Endothelial cell of umbilical vein (primary cell): ENCODE measurements at regions not wholly inside any gene's neighbourhood (a gene's known extent, or its start where the extent isn't known, plus 50 kb on each side); places are given as distances from the start of the nearest gene placed in this dataset.

ENCODE experiments used
- BruUV-seq: library from RNA; stranded (reverse); fragments of 400-500 nt; replicated peaks from 2 replicates; lab custom pipeline; 2021; lab: Mats Ljungman, UMichigan
- CTCF ChIA-PET: fragments of 300-600, 350-600 bp; sonication (Branson Sonifier 250); formaldehyde crosslinking; loops from one replicate; lab custom pipeline; 2021; ENCODE audit warnings: antibody characterized with exemption, inconsistent platforms; lab: Charles Lee
- POLR2A ChIA-PET: fragments of 300-600, 350-600 bp; sonication (Branson Sonifier 250); formaldehyde crosslinking; loops from one replicate; lab custom pipeline; 2021; ENCODE audit warnings: antibody characterized with exemption, inconsistent platforms; lab: Charles Lee
- DNase-seq: peaks from one replicate; pipeline ENCODE4 v3.0.0-alpha.2; 2011; ENCODE audit warnings: low read depth, low spot score
- FAIRE-seq: peaks from 2 replicates; lab custom pipeline; 2011; peaks lifted over from hg19 to GRCh38; lab: Jason Lieb, UNC
- H2AFZ ChIP-seq: 2 replicates; pipeline ENCODE4 v1.6.0; 2012; ENCODE audit warnings: low read depth, low read length, control low read depth, inconsistent platforms
- H3K27ac ChIP-seq: 2 replicates; pipeline ENCODE4 v1.5.1; 2011; ENCODE audit warnings: low read depth, mild to moderate bottlenecking, control low read depth, low read length, moderate library complexity; ENCODE audit not compliant: insufficient read depth
- H3K27me3 ChIP-seq, 2 experiments: 2 replicates each; pipeline versions ENCODE4 v1.6.0 to v1.6.1; 2011; ENCODE audit warnings: low read length in 2 of 2, mixed read lengths in 1 of 2; ENCODE audit not compliant: control insufficient read depth in 2 of 2, insufficient read depth in 2 of 2
- H3K36me3 ChIP-seq, 2 experiments: 2 replicates in 1 of 2; 3 replicates in 1 of 2; pipeline ENCODE4 v1.5.1; 2011; ENCODE audit warnings: low read length in 2 of 2, mild to moderate bottlenecking in 1 of 2, moderate library complexity in 1 of 2; ENCODE audit not compliant: control insufficient read depth in 2 of 2, insufficient read depth in 2 of 2; ENCODE audit errors: extremely low read depth in 1 of 2
- H3K4me1 ChIP-seq: 3 replicates; pipeline ENCODE4 v1.5.1; 2011; ENCODE audit warnings: mild to moderate bottlenecking, low read length; ENCODE audit not compliant: control insufficient read depth, insufficient read depth; ENCODE audit errors: extremely low read depth
- H3K4me2 ChIP-seq: 2 replicates; pipeline ENCODE4 v1.6.1; 2011; ENCODE audit warnings: low read length, control low read depth, mixed read lengths; ENCODE audit not compliant: insufficient read depth
- H3K4me3 ChIP-seq, 3 experiments: fragments of 200-600 bp in 1 of 3; sonication (generic), shearing (Covaris generic) in 1 of 3; replicated peaks in 1 of 3; 2 replicates each; pipeline ENCODE4 v1.5.1; 2011 to 2016; ENCODE audit warnings: control low read depth in 3 of 3, low read length in 3 of 3, mild to moderate bottlenecking in 2 of 3, inconsistent platforms in 1 of 3, low read depth in 1 of 3, moderate library complexity in 1 of 3; ENCODE audit not compliant: insufficient read depth in 1 of 3
- H3K79me2 ChIP-seq: 2 replicates; pipeline ENCODE4 v1.6.0; 2012; ENCODE audit warnings: low read length, inconsistent platforms; ENCODE audit not compliant: control insufficient read depth, insufficient read depth
- H3K9ac ChIP-seq: replicated peaks from 2 replicates; pipeline ENCODE3; 2011; ENCODE audit warnings: low read length, control low read depth; ENCODE audit not compliant: insufficient read depth; ENCODE audit errors: extremely low read depth
- H3K9me1 ChIP-seq: replicated peaks from 3 replicates; pipeline ENCODE4 v1.6.0; 2011; ENCODE audit warnings: mild to moderate bottlenecking, low read length; ENCODE audit not compliant: control insufficient read depth, insufficient read depth; ENCODE audit errors: extremely low read depth
- H3K9me3 ChIP-seq: replicated peaks from 2 replicates; pipeline ENCODE4 v1.5.1; 2012; ENCODE audit warnings: low read length, inconsistent platforms; ENCODE audit not compliant: control insufficient read depth, insufficient read depth
- H4K20me1 ChIP-seq: replicated peaks from 2 replicates; pipeline ENCODE3; 2011; ENCODE audit warnings: mild to moderate bottlenecking, low read length; ENCODE audit not compliant: control insufficient read depth, insufficient read depth; ENCODE audit errors: extremely low read depth
- CTCF ChIP-seq, 2 donors: IDR thresholded peaks; 1 replicate in 1 of 2; 2 replicates in 1 of 2; pipeline ENCODE4 v1.5.1; 2011; ENCODE audit warnings: low read length in 2 of 2, mild to moderate bottlenecking in 2 of 2, moderate library complexity in 2 of 2, control low read depth in 1 of 2, inconsistent platforms in 1 of 2, low read depth in 1 of 2; ENCODE audit not compliant: insufficient read depth in 1 of 2; ENCODE audit errors: extremely low read depth in 1 of 2
- EZH2 ChIP-seq: IDR thresholded peaks from 2 replicates; pipeline ENCODE4 v1.6.1; 2012; ENCODE audit warnings: borderline replicate concordance, low read depth, mild to moderate bottlenecking, moderate library complexity, low read length, inconsistent platforms; ENCODE audit not compliant: severe bottlenecking
- FOS ChIP-seq: IDR thresholded peaks from 2 replicates; pipeline ENCODE4 v1.6.1; 2011; ENCODE audit warnings: mild to moderate bottlenecking, low read length, moderate library complexity, borderline replicate concordance; ENCODE audit not compliant: insufficient read depth
- GATA2 ChIP-seq: IDR thresholded peaks from 2 replicates; pipeline ENCODE4 v1.7.0; 2011; ENCODE audit warnings: low read depth, mild to moderate bottlenecking, moderate library complexity, mixed read lengths, low read length; ENCODE audit not compliant: insufficient read length, insufficient read depth
- JUN ChIP-seq: IDR thresholded peaks from 2 replicates; pipeline ENCODE4 v1.6.1; 2011; ENCODE audit warnings: borderline replicate concordance, low read depth; ENCODE audit not compliant: insufficient read length, insufficient read depth
- MAX ChIP-seq: IDR thresholded peaks from 2 replicates; pipeline ENCODE4 v1.6.1; 2011; ENCODE audit not compliant: insufficient read depth, insufficient read length
- MYC ChIP-seq: IDR thresholded peaks from one replicate; pipeline ENCODE4 v1.6.1; 2011; ENCODE audit warnings: mild to moderate bottlenecking, low read depth, low read length
- POLR2A ChIP-seq: IDR thresholded peaks from 2 replicates; pipeline ENCODE4 v1.6.1; 2012; ENCODE audit warnings: low read depth, mild to moderate bottlenecking, control low read depth, low read length
- POLR2AphosphoS5 ChIP-seq: IDR thresholded peaks from 2 replicates; pipeline ENCODE4 v1.6.1; 2012; ENCODE audit warnings: low read depth, mild to moderate bottlenecking, control low read depth, low read length, moderate library complexity; ENCODE audit not compliant: insufficient read depth
- dilution Hi-C: fragments of 300-500 bp; cut with MboI; formaldehyde crosslinking; loops from one replicate; pipeline ENCODE4 v1.15.0; 2019; ENCODE audit warnings: low sequenced_read_pairs; ENCODE audit not compliant: extremely low pct_ligation_motif_present
- intact Hi-C: fragments of 100-400 bp; cut with micrococcal nuclease; formaldehyde crosslinking; loops from one replicate; pipeline ENCODE4 v1.10.0; 2022

GRCh38 chr5:97998941-97999340 lies 774.5 kb upstream of the RGMB start:
- H3K9me1 ChIP-seq = no peaks in the 10 kb centered on the region
- no peaks in the 10 kb centered on the region for H3K9me3 ChIP-seq
- no peak overlapping the region for H3K4me3 ChIP-seq
- dilution Hi-C loops = no loop called here
- H3K4me2 ChIP-seq = no peak overlapping the region
- H4K20me1 ChIP-seq = no peaks in the 10 kb centered on the region
- DNase-seq (no peak), FAIRE-seq (no peak)
- ChIA-PET CTCF (no interaction called here), POLR2A (no interaction called here)
- H3K9ac ChIP-seq = no peak overlapping the region
- no peaks in the 10 kb centered on the region for H3K79me2 ChIP-seq
- no peaks in the 10 kb centered on the region for H3K27me3 ChIP-seq
- H3K27ac ChIP-seq = no peak overlapping the region
- H3K36me3 ChIP-seq = no peaks in the 10 kb centered on the region
- intact Hi-C loops = no loop called here
- TF ChIP-seq CTCF (IDR thresholded peaks at IDR 0.05; ENCODE audit: extremely low read depth in 1 of 2, insufficient read depth in 1 of 2, low read depth in 1 of 2, low read length in 2 of 2) = no peak
- no peak for TF ChIP-seq FOS
- no peak for TF ChIP-seq GATA2
- no peak for TF ChIP-seq MYC
- no peak for TF ChIP-seq JUN
- TF ChIP-seq POLR2A = no peak
- TF ChIP-seq EZH2 = no peak
- no peak for TF ChIP-seq POLR2AphosphoS5
- TF ChIP-seq MAX = no peak
- BruUV-seq = no TSS peak
- H2AFZ ChIP-seq = no peak overlapping the region
- H3K4me1 ChIP-seq = no peaks in the 10 kb centered on the region
